ENCODE measurements at regions not wholly inside any gene's neighbourhood (a gene's known extent, or its start where the extent isn't known, plus 50 kb on each side); places are given as distances from the start of the nearest gene placed in this dataset.

DNA sequence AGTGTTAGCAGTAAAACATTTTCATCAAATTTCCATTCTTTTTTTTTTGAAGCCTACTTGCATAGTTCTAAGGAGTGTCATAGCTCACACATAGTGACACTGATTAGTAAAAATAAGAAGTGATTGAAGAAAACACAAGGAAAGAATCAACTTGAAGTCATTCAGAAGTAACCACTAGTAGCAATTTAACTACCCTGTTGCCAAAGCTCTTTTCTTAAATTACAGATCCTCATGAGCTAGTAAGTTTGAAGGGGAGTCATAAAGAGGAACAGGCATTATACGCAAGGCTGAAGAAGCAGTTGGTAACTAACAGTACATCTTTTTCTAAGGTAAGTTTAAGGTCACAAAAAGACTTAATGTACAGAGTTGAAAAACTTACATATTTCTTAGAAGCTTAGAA is 332.2 kb downstream of the CHRM3 start:
- H3K27me3 Mint-ChIP-seq, result no peaks in the 10 kb centered on the region
- peaks cover 2% of the 10 kb centered on the region for H3K36me3 Mint-ChIP-seq
- H3K9me3 Mint-ChIP-seq, result no peaks in the 10 kb centered on the region
- H3K4me3 Mint-ChIP-seq, result no peak overlapping the region
- H3K27ac Mint-ChIP-seq, result no peak overlapping the region
- H3K4me1 Mint-ChIP-seq, result peaks cover 30% of the 10 kb centered on the region

DNA sequence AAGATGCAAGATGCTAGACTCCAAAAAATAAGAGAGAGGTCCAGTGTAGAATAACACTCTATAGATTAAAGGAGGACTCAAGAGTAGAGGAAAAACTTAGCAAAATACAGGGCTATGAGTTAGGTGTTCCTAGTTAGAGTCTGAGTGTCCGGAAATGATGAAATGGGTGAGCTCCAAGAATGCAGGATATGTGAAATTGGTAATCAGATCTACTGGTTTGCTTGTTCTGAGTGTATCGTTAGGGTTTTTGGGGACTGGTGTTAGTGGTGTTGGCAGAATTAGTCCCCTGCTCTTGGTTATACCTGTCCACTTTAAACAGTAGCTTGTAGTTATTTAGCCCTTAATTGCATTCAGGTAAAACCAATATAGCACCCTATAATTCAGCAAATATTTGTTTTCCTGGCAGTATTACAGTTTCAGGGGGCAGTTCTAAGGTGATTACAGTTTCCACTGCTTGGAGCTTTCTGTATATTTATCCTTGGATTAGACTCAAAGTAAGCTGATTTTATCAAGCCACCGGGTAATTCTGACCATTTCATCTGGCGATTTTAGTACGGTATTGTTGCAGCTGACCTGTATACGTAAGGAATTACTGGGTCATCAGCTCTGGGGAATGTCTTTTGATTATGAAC is 332.7 kb downstream of the CHRM3 start:
- H3K4me1 Mint-ChIP-seq, result peaks cover 34% of the 10 kb centered on the region
- no peaks in the 10 kb centered on the region for H3K9me3 Mint-ChIP-seq
- no peaks in the 10 kb centered on the region for H3K27me3 Mint-ChIP-seq
- no peak overlapping the region for H3K27ac Mint-ChIP-seq
- no peaks in the 10 kb centered on the region for H3K36me3 Mint-ChIP-seq
- no peak overlapping the region for H3K4me3 Mint-ChIP-seq

DNA sequence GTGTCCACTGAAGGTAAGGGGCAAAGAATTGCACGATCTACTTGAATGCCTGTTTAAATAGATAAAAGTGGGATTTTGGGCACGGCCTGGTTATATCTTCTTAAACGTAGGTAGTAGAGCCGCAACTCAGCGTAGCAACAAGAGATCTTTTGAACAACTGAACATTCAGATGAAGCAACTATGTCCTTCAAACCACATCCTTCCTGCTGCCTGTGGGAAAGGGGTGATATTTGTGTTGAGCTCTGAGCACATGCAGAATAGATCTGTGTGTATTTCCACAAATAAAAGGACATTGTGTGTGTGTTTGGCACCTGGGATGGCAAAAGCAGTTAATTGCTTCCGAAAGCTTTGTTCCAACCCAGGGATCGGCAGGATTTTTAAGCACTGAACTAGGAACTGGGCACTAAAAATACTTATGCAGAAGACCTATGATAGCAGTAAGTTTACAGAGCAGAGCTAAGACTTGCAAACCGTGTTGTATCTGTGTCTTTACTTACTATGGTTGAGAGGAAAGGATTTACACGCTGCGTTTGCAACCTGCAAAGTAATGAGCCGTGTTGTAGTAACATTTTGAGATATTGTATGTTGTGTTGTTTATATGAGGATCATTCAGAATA is 333.4 kb downstream of the CHRM3 start:
- no peak overlapping the region for H3K4me3 Mint-ChIP-seq
- H3K27ac Mint-ChIP-seq, result no peak overlapping the region
- H3K4me1 Mint-ChIP-seq, result peaks cover 40% of the 10 kb centered on the region
- H3K9me3 Mint-ChIP-seq, result no peaks in the 10 kb centered on the region
- H3K27me3 Mint-ChIP-seq, result no peaks in the 10 kb centered on the region
- H3K36me3 Mint-ChIP-seq, result no peaks in the 10 kb centered on the region

DNA sequence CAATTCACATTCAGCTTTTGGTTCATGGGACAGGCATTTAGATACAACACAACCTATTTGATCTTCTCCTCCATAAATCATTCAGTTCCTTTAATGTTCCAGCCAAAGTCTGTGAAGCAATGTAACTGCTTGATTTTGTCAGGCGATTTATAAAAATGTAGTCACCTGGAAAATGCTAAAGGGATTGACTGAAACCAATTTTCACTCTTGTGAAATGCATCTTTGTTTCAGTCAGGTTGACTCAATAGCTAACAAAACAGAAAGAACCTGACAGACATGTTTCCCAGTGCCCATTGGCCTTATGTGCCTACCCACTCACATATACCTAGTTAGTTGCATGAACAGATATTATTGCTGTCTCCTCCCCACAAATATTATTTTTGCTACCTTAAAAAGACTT is 335.7 kb downstream of the CHRM3 start:
- H3K27me3 Mint-ChIP-seq, result no peaks in the 10 kb centered on the region
- H3K4me3 Mint-ChIP-seq, result no peak overlapping the region
- no peaks in the 10 kb centered on the region for H3K9me3 Mint-ChIP-seq
- peak overlapping the region; percentile 93 for H3K27ac Mint-ChIP-seq
- peaks cover 56% of the 10 kb centered on the region for H3K4me1 Mint-ChIP-seq
- no peaks in the 10 kb centered on the region for H3K36me3 Mint-ChIP-seq

DNA sequence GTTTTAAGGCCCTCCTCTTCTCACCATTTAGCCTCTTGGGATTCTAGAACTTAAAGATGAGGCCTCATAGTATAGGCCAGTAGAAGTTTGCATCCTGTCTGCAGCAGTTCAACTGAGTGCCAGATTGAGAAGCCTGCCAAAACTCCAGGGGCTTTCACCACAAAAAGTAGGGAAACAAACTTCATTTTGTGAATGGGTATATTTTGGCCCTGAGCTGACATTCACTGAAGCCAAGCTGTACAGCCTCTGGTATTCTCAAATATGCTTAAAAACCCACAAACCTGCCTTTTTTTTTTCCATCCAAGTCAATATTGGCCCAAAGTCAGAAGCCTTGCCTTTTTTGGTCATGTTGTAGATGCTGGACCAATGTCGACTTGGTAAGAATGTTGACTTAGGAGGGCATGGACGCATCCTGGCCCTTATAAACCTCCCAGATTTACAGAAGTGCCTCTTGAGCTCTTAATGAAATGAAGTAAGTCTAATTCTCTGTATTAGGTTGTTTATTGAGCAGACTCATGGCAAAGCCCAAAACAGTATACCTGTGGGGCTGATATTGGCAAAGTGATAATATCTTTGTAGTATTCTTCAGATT is 337.5 kb downstream of the CHRM3 start:
- Mint-ChIP-seq H3K4me1 (peaks cover 67% of the 10 kb centered on the region), H3K9me3 (no peaks in the 10 kb centered on the region), H3K4me3 (peak overlapping the region; percentile 31), H3K27ac (peak overlapping the region; percentile 36), H3K36me3 (peaks cover 13% of the 10 kb centered on the region), H3K27me3 (no peaks in the 10 kb centered on the region)

DNA sequence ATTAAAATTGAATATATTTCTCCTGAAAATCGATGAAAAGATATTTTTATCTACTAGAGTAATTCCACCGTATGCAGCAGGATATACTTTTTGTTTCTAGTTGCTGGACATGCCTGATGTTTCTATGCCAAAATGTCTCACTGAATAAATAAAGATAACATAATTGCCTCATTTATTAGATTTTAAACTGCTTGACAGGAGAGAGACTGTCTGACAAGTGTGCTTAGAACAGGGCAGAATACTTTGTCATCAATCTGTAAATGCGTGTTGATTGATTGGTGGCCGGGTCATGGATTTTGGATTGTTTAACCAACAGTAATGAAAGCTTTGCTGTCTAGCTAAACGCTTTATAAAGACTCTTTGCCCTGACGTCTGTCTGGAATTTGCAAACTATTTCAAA is 339.0 kb downstream of the CHRM3 start:
- Mint-ChIP-seq H3K4me3 (no peak overlapping the region), H3K36me3 (peaks cover 13% of the 10 kb centered on the region), H3K4me1 (peaks cover 67% of the 10 kb centered on the region), H3K27me3 (no peaks in the 10 kb centered on the region), H3K27ac (no peak overlapping the region), H3K9me3 (no peaks in the 10 kb centered on the region)

DNA sequence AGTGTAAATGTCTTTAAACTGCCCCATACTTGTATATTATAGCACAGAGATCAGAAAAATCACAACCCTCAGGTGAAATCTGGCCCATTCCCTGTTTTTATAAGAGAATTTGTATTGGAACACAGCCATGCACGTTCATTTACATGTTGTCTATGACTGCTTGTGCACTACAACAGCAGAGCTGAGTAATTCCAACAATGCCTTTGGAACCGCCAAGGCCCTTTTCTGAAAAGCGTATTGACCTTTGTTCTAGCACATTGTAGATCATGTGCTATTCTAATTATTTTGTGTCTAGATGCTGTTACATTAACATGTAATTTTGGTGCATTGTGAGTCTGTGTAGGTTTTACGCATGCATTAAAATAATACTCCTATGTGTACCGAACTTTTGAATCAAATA is 339.6 kb downstream of the CHRM3 start:
- Mint-ChIP-seq H3K4me3 (no peak overlapping the region), H3K27me3 (no peaks in the 10 kb centered on the region), H3K4me1 (peaks cover 63% of the 10 kb centered on the region), H3K9me3 (no peaks in the 10 kb centered on the region), H3K36me3 (peaks cover 13% of the 10 kb centered on the region), H3K27ac (no peak overlapping the region)

DNA sequence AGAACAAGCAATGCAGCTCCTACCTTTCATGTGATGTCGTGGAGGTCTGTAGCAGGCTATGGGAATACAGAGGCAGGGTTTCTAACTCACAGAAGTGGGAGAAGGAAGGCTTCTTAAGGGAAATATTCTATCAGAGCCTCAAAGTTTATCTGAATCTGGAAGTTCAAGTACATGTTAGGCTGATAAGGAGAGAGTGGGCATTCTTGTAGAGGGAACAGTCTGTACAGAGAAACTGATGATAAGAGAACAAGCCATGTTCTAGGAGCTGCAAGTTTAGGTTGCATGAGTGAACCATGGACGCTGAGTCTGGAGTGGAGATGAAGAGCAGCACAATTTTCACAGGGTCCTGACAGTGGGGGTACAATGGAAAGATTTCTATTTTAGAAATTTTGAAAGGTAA is 344.0 kb downstream of the CHRM3 start:
- Mint-ChIP-seq H3K36me3 (peaks cover 16% of the 10 kb centered on the region), H3K27me3 (no peaks in the 10 kb centered on the region), H3K27ac (no peak overlapping the region), H3K4me1 (peaks cover 30% of the 10 kb centered on the region), H3K9me3 (no peaks in the 10 kb centered on the region), H3K4me3 (no peak overlapping the region)

DNA sequence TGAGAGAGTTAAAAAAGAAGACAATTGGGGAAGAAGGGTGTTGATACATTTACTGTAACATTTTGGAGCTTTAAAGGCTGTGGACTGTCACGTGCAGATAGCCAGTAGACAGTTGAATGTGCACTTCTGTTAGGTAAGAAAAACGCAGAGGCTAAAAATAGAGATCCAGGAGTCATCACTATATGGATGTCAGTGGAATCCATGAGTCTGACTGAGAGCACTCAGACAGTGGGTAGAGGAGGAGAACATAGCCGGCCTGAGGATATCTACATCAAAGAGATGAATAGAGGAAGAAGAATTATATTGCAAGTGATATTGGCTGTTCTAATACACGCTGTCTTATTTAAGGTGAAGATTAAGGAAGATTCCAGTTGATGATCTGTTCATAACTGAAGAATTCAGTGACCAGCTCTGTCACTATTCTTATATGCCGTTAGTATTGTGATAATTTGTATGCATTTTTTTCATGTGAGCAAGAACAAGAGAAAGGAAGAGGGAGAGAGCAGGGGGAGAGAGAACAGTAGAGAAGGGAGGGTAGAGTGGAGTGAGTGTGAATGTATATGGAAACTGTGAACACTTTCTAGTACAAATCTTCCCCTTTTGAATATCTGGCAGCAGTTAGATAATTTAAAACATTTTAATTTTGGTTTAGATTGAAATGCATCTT is 344.8 kb downstream of the CHRM3 start:
- Mint-ChIP-seq H3K27me3 (no peaks in the 10 kb centered on the region), H3K4me3 (no peak overlapping the region), H3K9me3 (no peaks in the 10 kb centered on the region), H3K36me3 (peaks cover 16% of the 10 kb centered on the region), H3K27ac (no peak overlapping the region), H3K4me1 (peaks cover 30% of the 10 kb centered on the region)

DNA sequence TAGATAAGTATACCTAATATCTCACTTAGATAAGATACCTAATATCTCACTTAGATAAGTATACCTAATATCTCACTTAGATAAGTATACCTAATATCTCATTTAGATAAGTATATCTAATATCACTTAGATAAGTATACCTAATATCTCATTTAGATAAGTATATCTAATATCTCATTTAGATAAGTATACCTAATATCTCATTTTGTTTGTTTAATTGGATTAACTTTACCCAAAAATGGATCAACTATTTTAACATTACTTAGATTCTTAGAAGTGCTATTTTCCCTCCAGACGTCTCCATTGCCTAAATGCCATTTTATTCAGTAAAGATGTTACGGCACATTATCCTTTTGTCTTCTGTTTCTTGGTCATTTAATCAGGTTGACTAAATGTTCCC is 346.4 kb downstream of the CHRM3 start:
- Mint-ChIP-seq H3K4me1 (peaks cover 24% of the 10 kb centered on the region), H3K9me3 (no peaks in the 10 kb centered on the region), H3K27ac (peak overlapping the region; percentile 48), H3K27me3 (no peaks in the 10 kb centered on the region), H3K4me3 (no peak overlapping the region), H3K36me3 (peaks cover 11% of the 10 kb centered on the region)

DNA sequence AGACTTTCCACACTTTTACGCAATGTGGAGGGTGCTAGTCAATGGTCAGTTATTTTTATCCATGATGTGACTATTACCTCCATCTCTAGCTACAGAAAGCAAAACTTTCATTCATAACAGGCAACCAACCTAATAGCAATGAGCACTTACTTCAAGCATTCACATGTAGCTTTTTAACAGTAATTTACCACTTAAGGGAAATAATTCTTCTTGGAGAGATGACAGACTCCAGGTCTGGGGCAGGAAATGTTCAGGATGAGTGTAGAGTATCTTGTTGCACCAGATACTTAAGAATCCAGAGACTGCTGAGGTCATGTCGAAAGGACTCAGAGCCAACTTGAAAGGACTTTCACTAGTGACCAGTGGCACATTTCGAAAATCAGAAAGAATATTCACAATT is 347.6 kb downstream of the CHRM3 start:
- Mint-ChIP-seq H3K4me3 (no peak overlapping the region), H3K27ac (no peak overlapping the region), H3K4me1 (peaks cover 16% of the 10 kb centered on the region), H3K27me3 (no peaks in the 10 kb centered on the region), H3K36me3 (peaks cover 3% of the 10 kb centered on the region), H3K9me3 (no peaks in the 10 kb centered on the region)

DNA sequence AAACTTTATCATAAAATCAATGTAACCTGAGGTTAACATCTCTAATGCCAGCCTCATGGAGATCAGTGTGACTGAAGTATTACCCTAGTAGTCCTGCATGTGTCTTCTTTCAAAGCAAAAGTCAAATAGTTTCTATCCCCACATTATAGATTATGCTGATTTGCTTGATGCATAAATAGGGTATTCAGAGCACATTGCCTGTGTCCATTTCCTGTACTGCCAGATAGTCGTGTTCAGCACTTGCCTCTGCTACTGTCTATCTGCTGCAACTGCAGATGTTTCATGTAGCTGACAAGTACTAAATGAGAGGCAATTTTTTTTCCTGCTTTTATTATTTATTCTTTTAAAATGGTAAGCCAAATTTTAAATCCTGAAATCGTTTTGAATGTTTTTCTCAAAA is 348.7 kb downstream of the CHRM3 start:
- Mint-ChIP-seq H3K4me1 (peaks cover 26% of the 10 kb centered on the region), H3K27ac (no peak overlapping the region), H3K27me3 (no peaks in the 10 kb centered on the region), H3K4me3 (no peak overlapping the region), H3K9me3 (no peaks in the 10 kb centered on the region), H3K36me3 (peaks cover 3% of the 10 kb centered on the region)

DNA sequence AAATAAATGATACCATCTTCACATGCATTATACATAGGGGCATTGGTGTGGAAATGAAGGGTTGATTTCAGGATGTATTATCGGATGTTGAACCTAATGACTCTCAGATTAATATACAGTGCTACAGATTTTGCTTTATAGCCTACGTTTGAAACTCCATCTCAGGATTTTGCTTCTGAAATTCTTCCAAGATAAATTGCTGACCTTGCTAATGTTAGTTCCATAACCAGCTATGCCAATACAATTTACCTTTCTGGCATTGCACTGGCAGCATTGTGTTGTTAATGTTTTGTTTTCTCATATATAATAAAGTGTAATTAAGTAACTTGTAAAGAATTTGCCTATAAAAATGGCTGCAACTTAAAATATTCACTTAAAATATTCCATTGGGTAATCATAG is 350.1 kb downstream of the CHRM3 start:
- Mint-ChIP-seq H3K9me3 (no peaks in the 10 kb centered on the region), H3K27ac (no peak overlapping the region), H3K27me3 (no peaks in the 10 kb centered on the region), H3K4me1 (peaks cover 30% of the 10 kb centered on the region), H3K36me3 (peaks cover 3% of the 10 kb centered on the region), H3K4me3 (no peak overlapping the region)

DNA sequence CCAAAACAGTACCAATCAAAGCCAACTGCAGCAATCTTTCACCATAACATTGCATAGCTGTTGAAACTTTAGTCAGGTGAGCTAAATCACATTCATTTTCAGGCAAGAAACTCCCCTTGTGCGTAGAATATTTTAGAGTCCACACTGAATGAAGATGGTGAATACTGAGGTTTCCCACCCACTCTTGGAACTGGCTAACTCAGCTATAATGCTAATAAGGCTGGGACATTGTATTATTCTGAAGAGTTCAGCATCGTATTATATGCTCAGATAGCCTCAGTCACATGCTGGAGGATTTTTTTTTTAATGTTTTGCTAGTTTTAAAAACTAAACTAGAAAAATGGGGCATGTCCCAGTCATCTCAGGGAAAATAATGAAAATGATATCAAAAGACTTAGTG is 352.3 kb upstream of the FMN2 start:
- no peak overlapping the region for H3K4me3 Mint-ChIP-seq
- H3K36me3 Mint-ChIP-seq, result no peaks in the 10 kb centered on the region
- H3K4me1 Mint-ChIP-seq, result peaks cover 30% of the 10 kb centered on the region
- H3K27me3 Mint-ChIP-seq, result no peaks in the 10 kb centered on the region
- H3K27ac Mint-ChIP-seq, result no peak overlapping the region
- H3K9me3 Mint-ChIP-seq, result no peaks in the 10 kb centered on the region

DNA sequence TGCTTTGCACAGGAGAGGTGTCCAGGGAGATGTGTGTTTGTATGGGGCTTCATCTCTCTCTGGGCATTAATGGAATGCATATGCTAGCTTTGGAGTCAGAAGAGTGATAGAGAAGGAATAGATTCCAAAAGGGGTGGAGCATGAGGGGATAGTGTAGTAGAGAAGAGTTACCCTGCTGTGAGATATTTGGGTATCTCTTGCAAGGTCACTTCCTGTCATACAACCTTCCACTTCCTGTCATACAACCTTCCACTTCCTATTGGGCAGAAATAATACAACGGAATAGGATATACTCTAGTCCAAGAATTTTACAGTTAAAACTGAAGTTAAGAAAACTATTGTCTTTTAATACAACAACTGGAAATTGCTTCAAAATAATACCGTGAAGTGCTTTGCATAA is 351.8 kb upstream of the FMN2 start:
- Mint-ChIP-seq H3K27ac (no peak overlapping the region), H3K4me3 (no peak overlapping the region), H3K4me1 (peaks cover 25% of the 10 kb centered on the region), H3K9me3 (peaks cover 5% of the 10 kb centered on the region), H3K27me3 (no peaks in the 10 kb centered on the region), H3K36me3 (peaks cover 4% of the 10 kb centered on the region)

DNA sequence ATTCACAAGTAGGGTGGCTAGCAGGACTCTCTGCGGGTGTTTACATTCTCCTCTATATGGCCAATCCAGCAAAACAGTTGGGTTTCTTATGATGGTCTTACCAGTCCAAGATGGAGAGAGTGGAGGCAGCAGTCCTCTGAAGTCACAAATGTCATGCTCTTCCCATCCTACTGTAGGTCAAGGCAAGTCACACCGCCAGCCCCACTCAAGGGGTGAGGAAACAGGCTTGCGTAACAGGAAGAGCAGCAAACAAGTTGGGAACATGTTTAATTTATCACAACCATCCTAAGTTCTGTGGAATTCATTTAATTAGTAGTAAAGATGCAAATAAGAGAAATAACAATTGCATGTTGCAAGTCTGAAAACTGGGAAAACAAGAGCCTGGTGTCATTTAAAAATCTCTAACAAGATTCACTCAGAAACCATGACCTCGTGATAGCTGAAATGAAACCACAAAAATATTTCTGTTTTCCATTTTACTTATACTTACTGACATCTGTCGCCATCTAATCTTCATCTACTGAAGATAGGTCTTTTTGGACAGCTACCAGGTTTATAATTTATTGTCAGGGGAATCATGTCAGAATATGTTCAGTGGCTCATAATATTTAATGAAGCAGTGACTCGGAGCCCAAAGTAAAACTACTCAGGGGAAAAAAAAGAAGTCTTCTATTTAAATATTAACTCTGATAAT is 349.1 kb upstream of the FMN2 start:
- Mint-ChIP-seq H3K36me3 (peaks cover 5% of the 10 kb centered on the region), H3K9me3 (peaks cover 5% of the 10 kb centered on the region), H3K4me3 (no peak overlapping the region), H3K4me1 (peaks cover 14% of the 10 kb centered on the region), H3K27ac (no peak overlapping the region), H3K27me3 (no peaks in the 10 kb centered on the region)

Measured in activated naive CD4-positive, alpha-beta T cell treated with anti-CD3 and anti-CD28 coated beads, Interleukin-2, amount 50 U/mL, for 24 hours (primary cell).